ENCODE measurements at regions not wholly inside any gene's neighbourhood (a gene's known extent, or its start where the extent isn't known, plus 50 kb on each side); places are given as distances from the start of the nearest gene placed in this dataset.

GRCh38 chr17:69819316-69820087, 255.5 kb upstream of the KCNJ16 start:
- TF ChIP-seq CTCF (IDR thresholded peaks at IDR 0.05 in 8 of 11, conservative IDR thresholded peaks at IDR 0.05 in 3 of 11): no peak
- TF ChIP-seq POLR2A (IDR thresholded peaks at IDR 0.05): no peak
- no peak for TF ChIP-seq POLR2AphosphoS5 (IDR thresholded peaks at IDR 0.05)
